ENCODE measurements at regions not wholly inside any gene's neighbourhood (a gene's known extent, or its start where the extent isn't known, plus 50 kb on each side); places are given as distances from the start of the nearest gene placed in this dataset.

GRCh38 chr2:7825591-7826312 is 856.1 kb upstream of the ID2 start:
- peak; percentile 68 for DNase-seq

- DNase-seq = no peak
Measured at GRCh38 chr2:7826656-7827055, 855.2 kb upstream of the ID2 start.

- no peak for DNase-seq
Measured at GRCh38 chr2:7829241-7829640, 852.6 kb upstream of the ID2 start.

- no peak for DNase-seq
Measured at GRCh38 chr2:7830616-7831015, 851.2 kb upstream of the ID2 start.

GRCh38 chr2:7835151-7835550 is 846.7 kb upstream of the ID2 start:
- no peak for DNase-seq

- DNase-seq = no peak
Measured at GRCh38 chr2:7835693-7836680, 845.9 kb upstream of the ID2 start.

- DNase-seq = no peak
Measured at GRCh38 chr2:7837237-7837760, 844.6 kb upstream of the ID2 start.

- no peak for DNase-seq
Measured at GRCh38 chr2:7838669-7839068, 843.2 kb upstream of the ID2 start.

- no peak for DNase-seq
Measured at GRCh38 chr2:7840651-7841380, 841.0 kb upstream of the ID2 start.

GRCh38 chr2:7841751-7842150 is 840.1 kb upstream of the ID2 start:
- DNase-seq = no peak

GRCh38 chr2:7844414-7844965 is 837.4 kb upstream of the ID2 start:
- DNase-seq = no peak

- DNase-seq = no peak
Measured at GRCh38 chr2:7845332-7845731, 836.5 kb upstream of the ID2 start.

GRCh38 chr2:7846607-7847006 is 835.2 kb upstream of the ID2 start:
- no peak for DNase-seq

- no peak for DNase-seq
Measured at GRCh38 chr2:7847321-7847720, 834.5 kb upstream of the ID2 start.

- no peak for DNase-seq
Measured at GRCh38 chr2:7849027-7849426, 832.8 kb upstream of the ID2 start.

- no peak for DNase-seq
Measured at GRCh38 chr2:7849531-7849930, 832.3 kb upstream of the ID2 start.

- DNase-seq = no peak
Measured at GRCh38 chr2:7852546-7852945, 829.3 kb upstream of the ID2 start.

GRCh38 chr2:7857904-7858303 is 824.0 kb upstream of the ID2 start:
- no peak for DNase-seq

- no peak for DNase-seq
Measured at GRCh38 chr2:7858624-7859023, 823.2 kb upstream of the ID2 start.

GRCh38 chr2:7860693-7861092 is 821.2 kb upstream of the ID2 start:
- no peak for DNase-seq

- no peak for DNase-seq
Measured at GRCh38 chr2:7861910-7862702, 819.8 kb upstream of the ID2 start.

- no peak for DNase-seq
Measured at GRCh38 chr2:7866104-7866503, 815.8 kb upstream of the ID2 start.
